ENCODE measurements at regions not wholly inside any gene's neighbourhood (a gene's known extent, or its start where the extent isn't known, plus 50 kb on each side); places are given as distances from the start of the nearest gene placed in this dataset.
"Not testable (repeated sequence)": the region's sequence is repeated elsewhere in the genome, so short reads cannot be mapped to it uniquely, and the experiment has no call there.

DNA sequence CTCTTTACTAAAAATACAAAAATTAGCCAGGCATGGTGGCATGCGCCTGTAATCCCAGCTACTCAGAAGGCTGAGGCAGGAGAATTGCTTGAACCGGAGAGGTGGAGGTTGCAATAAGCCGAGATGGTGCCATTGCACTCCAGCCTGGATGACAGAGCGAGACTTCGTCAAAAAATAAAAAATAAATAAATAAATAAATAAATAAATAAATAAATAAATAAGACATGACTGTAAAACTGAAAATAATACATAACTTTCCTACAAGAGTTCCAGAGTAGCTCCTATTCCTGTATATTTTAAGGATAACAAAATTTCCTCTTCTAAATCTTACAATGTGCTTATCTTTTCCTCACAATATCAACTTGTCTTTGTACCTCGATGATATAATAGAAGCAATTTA is 549.4 kb downstream of the TRAM1L1 start:
- FAIRE-seq: not testable (repeated sequence)

DNA sequence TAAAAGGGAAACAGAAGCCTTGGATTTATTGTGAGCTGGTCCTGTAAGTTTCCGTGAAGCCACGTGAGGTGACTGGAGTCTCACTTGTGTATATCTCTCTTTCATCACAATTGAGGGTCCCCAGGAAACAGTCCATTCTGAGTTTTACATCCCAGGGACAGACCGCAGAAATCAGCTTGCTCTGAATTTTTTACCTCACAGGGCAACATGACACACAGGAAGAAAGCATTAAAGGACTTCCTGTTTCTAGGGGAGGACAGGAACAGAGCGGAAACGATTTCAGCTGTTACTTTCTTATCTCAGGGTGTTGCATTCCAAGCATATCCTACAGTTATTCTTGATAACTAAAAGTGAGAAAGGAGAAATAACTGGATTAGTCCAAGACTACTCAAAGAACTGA is 553.5 kb downstream of the TRAM1L1 start:
- no peak for FAIRE-seq

DNA sequence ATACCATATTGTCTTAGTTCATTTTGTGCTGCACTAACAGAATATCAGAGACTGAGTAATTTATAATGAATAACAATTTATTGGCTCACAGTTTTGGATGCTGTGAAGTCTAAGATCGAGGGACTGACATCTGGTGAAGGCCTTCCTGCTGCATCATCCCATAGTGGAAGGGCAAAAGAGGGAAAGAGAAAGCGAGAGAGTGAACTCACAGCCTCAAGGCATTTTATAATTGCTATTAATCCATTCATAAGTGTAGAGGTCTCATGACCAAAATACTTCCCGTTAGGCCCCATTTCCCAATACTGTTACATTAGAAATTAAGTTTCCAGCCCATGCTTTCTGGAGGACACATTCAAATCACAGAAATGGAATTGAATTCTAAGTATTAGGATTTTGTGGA is 554.4 kb downstream of the TRAM1L1 start:
- FAIRE-seq: no peak

DNA sequence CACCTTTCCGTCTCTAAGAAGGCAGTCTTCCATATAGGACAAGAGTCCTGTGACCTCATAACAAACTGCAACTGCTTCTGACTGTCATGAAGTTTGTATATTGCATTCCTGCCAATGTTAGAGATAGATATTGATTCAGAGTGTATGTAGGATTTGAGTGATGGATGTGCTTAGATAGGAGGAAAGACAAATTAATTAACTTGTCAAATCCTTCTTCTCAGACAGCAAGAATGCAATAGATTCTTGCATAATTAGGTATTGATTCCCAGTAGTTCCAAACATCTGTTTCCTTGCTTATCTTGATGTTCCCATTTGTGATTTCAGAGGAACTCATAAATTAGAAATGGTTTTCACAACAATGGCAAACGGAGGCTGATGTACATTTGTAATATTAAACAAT is 555.3 kb downstream of the TRAM1L1 start:
- no peak for FAIRE-seq

- no peak for FAIRE-seq
Measured at GRCh38 chr4:116529129-116529528, 556.2 kb downstream of the TRAM1L1 start.

- no peak for FAIRE-seq
Measured at GRCh38 chr4:116522922-116523321, 562.5 kb downstream of the TRAM1L1 start.

GRCh38 chr4:116520886-116521285 is 564.5 kb downstream of the TRAM1L1 start:
- FAIRE-seq: no peak

DNA sequence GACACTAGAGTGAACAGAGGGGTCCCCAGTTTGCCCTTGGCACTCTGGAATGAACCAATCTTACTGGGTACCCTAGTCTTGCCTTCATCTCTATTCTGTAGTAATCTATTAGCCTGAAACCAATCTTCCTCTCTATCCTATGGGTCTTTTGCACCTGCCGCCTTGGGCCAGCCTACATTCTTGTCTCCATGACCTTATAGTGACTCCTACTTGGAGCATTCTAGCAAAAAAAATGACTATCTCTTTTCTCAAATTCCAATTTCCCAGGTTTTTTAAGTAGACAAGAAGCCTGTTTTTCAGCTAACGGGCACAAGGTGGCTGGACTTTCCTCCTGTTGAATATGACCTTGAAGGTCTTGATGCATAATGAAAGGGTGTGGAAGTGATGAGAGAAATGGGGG is 568.7 kb downstream of the TRAM1L1 start:
- FAIRE-seq: no peak

GRCh38 chr4:116515959-116516358 is 569.4 kb downstream of the TRAM1L1 start:
- no peak for FAIRE-seq

GRCh38 chr4:116512552-116512951 is 572.8 kb downstream of the TRAM1L1 start:
- FAIRE-seq: no peak

DNA sequence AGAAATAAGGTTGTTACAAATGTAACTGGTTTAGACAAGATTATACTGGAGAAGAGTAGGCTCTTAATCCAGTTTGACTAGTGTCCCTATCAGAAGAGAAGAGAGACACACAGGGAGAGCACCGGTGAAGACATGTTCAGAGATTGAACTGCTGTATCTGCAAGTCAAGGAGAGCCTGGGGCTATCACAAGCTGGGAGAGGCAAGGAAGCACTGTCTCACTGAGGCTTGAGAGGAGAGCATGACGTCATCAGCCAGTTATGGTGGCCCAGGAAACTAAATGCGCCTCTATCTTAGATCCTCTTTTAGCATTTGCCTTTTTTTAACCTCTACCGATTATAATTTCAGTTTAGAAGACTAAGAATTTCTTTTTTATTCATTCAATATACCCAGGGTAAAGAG is 583.4 kb downstream of the TRAM1L1 start:
- no peak for FAIRE-seq

GRCh38 chr4:116500225-116500624 is 585.2 kb downstream of the TRAM1L1 start:
- FAIRE-seq: no peak

DNA sequence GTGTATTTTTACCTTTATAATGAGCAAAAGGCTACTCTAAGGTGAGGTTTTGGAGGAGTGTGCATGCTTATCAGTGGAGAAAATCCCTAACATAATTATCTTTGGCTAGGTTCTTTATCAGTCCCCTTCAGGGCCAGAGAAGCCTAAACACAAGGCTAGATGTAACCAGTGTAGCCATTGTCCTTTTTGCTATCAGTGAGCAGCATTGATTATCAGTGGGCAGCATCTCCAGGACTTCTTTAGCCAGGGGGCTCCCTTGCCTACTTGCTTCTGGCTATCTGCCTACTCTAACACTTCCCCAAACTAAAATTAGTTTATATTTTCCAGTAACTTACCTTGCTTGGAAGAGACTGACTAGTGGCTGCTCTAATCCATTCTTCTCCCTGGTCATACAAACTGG is 595.6 kb downstream of the TRAM1L1 start:
- no peak for FAIRE-seq

- FAIRE-seq: no peak
Measured at GRCh38 chr4:116486401-116486800, 599.0 kb downstream of the TRAM1L1 start.

DNA sequence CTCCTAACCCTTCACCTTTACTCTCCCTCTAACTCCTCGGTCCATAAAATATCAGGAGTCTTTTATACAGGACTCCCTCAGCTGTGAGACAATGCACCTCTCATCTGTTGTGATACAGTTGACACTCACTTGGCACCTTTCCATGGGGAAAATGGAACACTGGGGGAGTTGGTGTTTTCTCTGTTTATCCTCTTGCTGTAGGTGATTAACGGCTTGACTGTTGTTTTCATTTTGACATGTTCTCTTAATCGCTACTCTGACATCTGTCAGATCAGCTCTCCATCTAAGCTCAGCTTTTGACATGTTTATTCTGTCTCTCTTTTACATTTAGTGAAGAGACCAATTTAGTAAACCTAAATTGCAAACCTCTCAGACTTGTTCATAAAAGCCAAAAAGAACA is 604.8 kb downstream of the TRAM1L1 start:
- no peak for FAIRE-seq

GRCh38 chr4:116478343-116478742 is 607.0 kb downstream of the TRAM1L1 start:
- FAIRE-seq: no peak

DNA sequence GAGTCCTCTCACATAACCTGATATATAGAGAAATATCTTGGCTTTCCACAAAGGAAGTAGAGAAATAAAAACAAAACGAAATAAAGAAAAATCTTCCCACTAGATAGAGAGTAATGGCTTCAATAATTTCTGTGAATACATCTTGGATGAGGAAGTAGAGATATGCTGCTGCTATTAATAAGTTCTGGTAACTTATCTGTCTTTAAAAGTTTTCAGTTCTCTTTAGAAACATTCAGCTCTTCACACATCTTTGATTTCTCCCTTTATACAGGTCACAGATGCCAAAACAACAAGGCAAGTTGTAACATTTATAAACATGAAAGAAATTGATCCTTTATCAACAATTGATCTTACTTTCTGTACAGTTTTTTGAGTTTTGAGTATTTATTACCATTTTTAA is 615.8 kb downstream of the TRAM1L1 start:
- FAIRE-seq: no peak

GRCh38 chr4:116453127-116453526 is 632.2 kb downstream of the TRAM1L1 start:
- no peak for FAIRE-seq

GRCh38 chr4:116449764-116450163 is 635.6 kb downstream of the TRAM1L1 start:
- no peak for FAIRE-seq

DNA sequence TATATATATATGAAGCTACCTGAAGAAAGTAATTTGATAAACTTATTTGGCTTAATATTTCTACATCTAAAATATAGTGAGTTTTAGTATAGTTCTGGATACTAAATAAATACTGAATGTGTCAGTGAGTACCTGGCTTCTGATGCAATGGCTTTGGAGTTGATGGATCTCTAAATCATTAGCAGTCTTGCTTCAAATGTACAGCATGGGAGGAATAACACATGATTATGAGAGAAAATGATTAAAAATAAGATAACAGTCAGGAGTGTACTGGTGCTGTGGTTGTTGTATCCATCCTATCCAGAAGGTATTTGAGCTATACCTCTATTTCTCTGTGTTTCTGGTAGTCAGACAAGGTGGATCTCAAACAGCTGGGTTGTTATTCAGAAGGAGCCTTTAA is 641.3 kb downstream of the TRAM1L1 start:
- no peak for FAIRE-seq

DNA sequence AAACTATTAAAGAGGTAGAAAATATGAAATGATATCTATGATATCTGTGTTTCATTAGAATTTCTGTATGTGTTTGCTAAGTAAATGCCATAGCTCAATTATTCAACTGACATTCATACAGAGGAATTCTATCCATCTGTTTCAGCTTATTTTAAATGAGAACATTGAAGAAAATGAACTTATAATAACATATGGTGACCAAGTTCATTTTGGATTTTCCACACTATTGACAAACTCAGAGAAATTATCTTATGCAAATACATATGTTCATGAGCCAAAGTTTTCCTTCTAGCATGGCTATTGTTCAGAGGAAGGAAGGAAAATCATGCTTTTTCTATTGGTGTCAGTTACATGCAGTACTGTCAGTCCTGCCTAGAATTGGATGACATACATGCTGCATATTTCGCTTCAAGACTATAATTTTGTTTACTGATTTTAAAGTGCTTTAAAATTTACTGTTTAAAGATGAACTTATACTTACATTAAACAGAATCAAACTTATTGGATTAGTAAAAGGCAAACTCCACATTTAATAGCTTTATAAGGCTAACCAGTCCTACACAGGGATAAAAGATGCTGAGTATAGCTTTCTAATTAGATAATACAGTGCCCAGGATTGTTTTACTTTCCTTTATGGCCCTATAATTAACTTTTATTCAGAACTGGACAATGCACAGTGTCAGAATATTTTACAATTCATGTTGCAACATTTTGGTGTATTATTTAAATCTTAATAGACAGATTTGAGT is 646.2 kb downstream of the TRAM1L1 start:
- FAIRE-seq: no peak

- FAIRE-seq: no peak
Measured at GRCh38 chr4:116438417-116438816, 647.0 kb downstream of the TRAM1L1 start.

DNA sequence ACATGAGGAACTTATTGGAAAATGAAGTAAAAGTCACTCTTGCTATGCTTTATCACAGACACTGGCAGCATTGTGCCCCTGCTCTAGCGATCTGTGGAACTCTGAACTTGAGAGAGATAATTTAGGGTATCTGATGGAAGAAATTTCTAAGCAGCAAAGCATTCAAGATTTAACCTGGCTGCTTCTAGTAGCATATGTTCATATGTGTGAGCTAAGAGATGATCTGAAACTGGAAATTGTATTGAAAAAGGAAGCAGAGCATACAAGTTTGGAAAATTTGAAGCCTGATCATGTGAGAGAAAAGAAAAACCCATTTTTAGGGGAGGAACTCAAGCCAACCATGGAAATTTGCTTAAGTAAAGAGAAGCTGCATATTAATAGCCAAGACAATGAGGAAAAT is 657.7 kb downstream of the TRAM1L1 start:
- FAIRE-seq: no peak

DNA sequence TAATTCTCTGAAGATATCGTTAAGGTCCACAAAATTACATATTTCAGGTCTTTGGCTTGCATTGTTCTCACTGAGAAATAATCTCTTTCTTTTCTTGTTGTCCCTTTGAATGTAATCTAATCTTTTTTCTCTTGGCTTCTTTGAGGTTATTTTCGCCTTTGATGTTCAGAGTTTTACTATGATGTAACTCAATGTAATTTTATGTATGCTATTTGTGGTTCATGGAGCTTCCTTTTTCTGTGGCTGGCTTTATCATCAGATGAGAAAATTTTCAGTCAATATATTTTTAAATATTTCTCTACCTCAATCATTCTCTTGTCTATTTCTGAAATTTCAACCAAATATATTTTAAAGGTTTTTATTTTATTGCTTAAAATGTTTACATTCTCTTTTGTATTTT is 672.2 kb downstream of the TRAM1L1 start:
- no peak for FAIRE-seq

- no peak for FAIRE-seq
Measured at GRCh38 chr4:116401293-116401692, 684.1 kb downstream of the TRAM1L1 start.

All from G401.6 (cell line).